ENCODE measurements at regions not wholly inside any gene's neighbourhood (a gene's known extent, or its start where the extent isn't known, plus 50 kb on each side); places are given as distances from the start of the nearest gene placed in this dataset.

DNA sequence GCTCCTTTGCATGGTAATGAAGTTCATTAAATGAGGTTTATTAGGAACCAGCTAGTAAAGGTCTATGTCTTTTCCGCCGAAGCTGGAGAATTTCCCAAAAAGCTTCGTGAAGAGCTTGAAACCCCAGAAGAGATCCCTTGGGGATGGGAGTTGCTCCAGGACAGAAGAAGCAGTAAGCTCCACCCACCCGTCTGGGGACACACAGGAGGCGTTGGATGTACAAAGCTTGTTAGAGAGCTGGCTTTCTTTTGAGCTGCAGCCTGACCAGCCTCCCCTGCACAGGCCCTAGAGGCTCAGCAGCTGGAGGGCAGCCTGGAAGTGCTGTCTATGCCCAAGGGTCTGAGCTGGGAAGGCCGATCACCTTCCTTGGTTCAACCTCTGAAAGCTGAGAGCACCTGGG, 147.4 kb upstream of the SDK2 start:
- no peak overlapping the region for H3K27ac ChIP-seq
- DNase-seq = no peak
- TF ChIP-seq, protein P1, sequence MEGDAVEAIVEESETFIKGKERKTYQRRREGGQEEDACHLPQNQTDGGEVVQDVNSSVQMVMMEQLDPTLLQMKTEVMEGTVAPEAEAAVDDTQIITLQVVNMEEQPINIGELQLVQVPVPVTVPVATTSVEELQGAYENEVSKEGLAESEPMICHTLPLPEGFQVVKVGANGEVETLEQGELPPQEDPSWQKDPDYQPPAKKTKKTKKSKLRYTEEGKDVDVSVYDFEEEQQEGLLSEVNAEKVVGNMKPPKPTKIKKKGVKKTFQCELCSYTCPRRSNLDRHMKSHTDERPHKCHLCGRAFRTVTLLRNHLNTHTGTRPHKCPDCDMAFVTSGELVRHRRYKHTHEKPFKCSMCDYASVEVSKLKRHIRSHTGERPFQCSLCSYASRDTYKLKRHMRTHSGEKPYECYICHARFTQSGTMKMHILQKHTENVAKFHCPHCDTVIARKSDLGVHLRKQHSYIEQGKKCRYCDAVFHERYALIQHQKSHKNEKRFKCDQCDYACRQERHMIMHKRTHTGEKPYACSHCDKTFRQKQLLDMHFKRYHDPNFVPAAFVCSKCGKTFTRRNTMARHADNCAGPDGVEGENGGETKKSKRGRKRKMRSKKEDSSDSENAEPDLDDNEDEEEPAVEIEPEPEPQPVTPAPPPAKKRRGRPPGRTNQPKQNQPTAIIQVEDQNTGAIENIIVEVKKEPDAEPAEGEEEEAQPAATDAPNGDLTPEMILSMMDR (IDR thresholded peaks at IDR 0.05; ENCODE audit: low read depth, low read length) = no peak
- no peaks in the 10 kb centered on the region for H3K27me3 ChIP-seq (ENCODE audit: insufficient read depth, low read depth, severe bottlenecking)
- H3K36me3 ChIP-seq = no peaks in the 10 kb centered on the region
- no peak overlapping the region for H3K4me3 ChIP-seq (ENCODE audit: low read depth, low read length)
- no peaks in the 10 kb centered on the region for H3K9me3 ChIP-seq (ENCODE audit: severe bottlenecking)

DNA sequence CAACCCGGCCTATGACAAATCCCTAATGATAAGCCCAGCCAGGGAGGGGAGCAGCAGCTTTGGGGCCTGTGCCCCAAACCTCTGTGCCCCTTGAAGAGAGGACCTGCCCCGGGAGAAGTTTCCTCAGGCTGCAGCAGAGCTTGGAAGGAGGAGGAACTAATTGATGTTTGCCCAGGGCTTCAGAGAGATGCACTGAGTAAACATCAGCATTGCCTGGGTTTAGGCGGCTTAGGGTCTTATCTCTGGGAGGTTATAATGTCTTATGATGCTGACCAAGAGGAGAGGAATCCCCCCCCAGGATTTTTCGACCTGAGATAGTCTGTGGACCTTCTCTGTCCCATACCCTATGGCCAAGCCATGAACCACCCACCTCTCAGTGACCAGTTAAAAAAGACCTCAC, 148.7 kb upstream of the SDK2 start:
- H3K4me3 ChIP-seq (ENCODE audit: low read depth, low read length) = no peak overlapping the region
- no peaks in the 10 kb centered on the region for H3K9me3 ChIP-seq (ENCODE audit: severe bottlenecking)
- no peaks in the 10 kb centered on the region for H3K27me3 ChIP-seq (ENCODE audit: insufficient read depth, low read depth, severe bottlenecking)
- H3K36me3 ChIP-seq = no peaks in the 10 kb centered on the region
- TF ChIP-seq, protein P1 (IDR thresholded peaks at IDR 0.05; ENCODE audit: low read depth, low read length) = no peak
- H3K27ac ChIP-seq = no peak overlapping the region
- DNase-seq = no peak

DNA sequence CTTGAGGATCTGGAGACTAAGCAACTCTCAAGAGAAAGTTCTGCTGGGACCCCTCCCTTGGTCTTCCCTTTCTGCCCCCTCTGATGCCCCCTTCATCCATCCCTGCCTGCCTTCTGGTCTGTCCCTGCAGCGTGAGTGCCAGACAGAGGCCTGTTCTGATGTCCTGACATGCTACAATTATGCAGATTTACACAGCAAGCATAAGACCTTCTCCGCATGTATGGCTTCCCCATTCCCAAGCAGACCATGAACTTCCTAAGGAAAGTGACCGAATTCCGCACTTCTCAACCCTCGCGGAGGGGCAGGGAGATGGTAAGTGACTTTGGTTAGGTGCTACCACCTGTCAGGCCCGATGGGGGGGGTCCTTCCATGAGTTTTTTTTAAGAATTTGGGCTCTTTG, 150.1 kb upstream of the SDK2 start:
- H3K9me3 ChIP-seq (ENCODE audit: severe bottlenecking) = no peaks in the 10 kb centered on the region
- TF ChIP-seq, protein P1 (IDR thresholded peaks at IDR 0.05; ENCODE audit: low read depth, low read length) = no peak
- no peaks in the 10 kb centered on the region for H3K27me3 ChIP-seq (ENCODE audit: insufficient read depth, low read depth, severe bottlenecking)
- H3K27ac ChIP-seq = no peak overlapping the region
- no peak overlapping the region for H3K4me3 ChIP-seq (ENCODE audit: low read depth, low read length)
- no peak for DNase-seq
- no peaks in the 10 kb centered on the region for H3K36me3 ChIP-seq

DNA sequence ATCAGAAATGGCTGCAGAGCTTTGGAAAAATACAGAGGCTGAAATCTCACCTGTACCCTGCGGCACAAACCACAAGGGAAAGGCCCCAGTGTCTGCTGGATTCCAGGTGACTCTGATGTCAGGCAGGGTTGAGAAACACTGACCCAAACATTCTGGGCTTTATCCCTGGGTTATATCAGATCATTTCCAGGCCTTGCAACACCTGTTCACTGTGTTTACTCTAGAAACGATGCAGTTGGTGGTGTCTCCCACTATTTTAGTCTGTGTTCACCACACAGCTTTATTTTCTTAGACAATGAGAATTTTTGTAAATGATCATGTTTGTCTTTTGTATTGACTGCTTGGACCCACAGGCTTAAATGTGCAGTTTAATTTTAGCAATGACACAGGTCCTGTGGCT, 151.5 kb upstream of the SDK2 start:
- no peak for DNase-seq
- Histone ChIP-seq H3K9me3 (ENCODE audit: severe bottlenecking) (no peaks in the 10 kb centered on the region), H3K36me3 (no peaks in the 10 kb centered on the region), H3K27ac (no peak overlapping the region), H3K4me3 (ENCODE audit: low read depth, low read length) (no peak overlapping the region), H3K27me3 (ENCODE audit: insufficient read depth, low read depth, severe bottlenecking) (no peaks in the 10 kb centered on the region)
- TF ChIP-seq, protein P1 (IDR thresholded peaks at IDR 0.05; ENCODE audit: low read depth, low read length) = no peak

DNA sequence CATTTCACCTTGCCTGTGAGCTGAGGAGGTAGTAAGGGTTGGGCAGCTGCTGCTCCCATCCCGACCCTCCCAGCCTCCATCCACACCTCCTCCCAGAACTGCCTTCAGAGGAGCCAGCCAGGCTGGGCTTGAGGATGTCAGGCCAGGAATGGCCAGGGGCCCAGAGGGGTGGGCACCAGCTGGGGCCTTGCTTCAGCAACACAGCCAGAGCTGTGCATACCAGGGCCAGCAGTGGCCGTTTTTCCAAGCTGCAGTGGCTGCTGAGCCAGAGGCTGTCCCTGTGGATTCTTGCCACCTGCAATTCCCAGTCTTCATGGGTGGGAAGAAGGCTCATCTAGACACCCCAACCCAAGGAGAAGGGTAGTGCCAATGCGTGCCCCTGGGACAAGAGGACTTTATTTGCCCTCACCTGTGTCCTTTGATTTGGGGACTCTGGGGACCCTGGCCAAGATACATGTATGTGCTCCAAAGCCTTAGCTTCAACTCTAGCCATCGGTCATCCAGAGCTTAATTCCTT, 153.4 kb upstream of the SDK2 start:
- Histone ChIP-seq H3K4me3 (ENCODE audit: low read depth, low read length) (no peak overlapping the region), H3K27me3 (ENCODE audit: insufficient read depth, low read depth, severe bottlenecking) (no peaks in the 10 kb centered on the region), H3K9me3 (ENCODE audit: severe bottlenecking) (no peaks in the 10 kb centered on the region), H3K27ac (no peak overlapping the region), H3K36me3 (no peaks in the 10 kb centered on the region)
- DNase-seq = no peak
- TF ChIP-seq, protein P1 (IDR thresholded peaks at IDR 0.05; ENCODE audit: low read depth, low read length) = no peak

DNA sequence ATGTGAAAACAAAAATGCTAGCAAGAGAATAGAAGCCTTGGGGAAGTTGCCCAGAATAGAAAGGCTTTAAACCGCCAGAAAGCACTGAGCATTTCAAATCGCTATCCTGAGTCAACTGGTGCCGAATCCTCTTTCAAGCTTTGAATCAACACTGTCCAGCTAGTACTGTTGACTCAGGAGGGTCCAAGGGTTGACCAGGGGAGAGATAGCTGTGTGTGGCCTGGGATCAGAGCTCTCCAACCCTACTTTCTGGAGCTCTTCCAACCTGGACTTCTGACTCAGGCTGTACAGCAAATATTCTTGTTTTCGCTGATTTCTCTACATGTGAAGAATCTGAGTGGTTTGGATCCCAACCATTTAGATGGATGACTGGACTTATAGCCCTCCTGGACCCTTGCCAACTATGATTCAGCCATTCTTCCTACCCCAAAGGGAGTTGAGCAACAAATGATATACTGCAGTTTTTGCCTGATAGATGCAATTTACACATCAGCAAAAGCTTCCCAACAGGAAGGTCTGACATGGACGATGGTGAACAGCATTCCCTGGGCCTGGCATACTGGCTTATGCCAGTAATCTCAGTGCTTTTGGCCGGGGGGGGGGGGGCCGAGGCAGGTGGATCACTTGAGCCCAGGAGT, 154.0 kb upstream of the SDK2 start:
- no peak overlapping the region for H3K4me3 ChIP-seq (ENCODE audit: low read depth, low read length)
- no peaks in the 10 kb centered on the region for H3K36me3 ChIP-seq
- H3K27ac ChIP-seq = no peak overlapping the region
- no peaks in the 10 kb centered on the region for H3K27me3 ChIP-seq (ENCODE audit: insufficient read depth, low read depth, severe bottlenecking)
- no peak for DNase-seq
- TF ChIP-seq, protein P1 (IDR thresholded peaks at IDR 0.05; ENCODE audit: low read depth, low read length) = no peak
- no peaks in the 10 kb centered on the region for H3K9me3 ChIP-seq (ENCODE audit: severe bottlenecking)
